HEK293 (cell line): ENCODE measurements at regions not wholly inside any gene's neighbourhood (a gene's known extent, or its start where the extent isn't known, plus 50 kb on each side); places are given as distances from the start of the nearest gene placed in this dataset.

ENCODE experiments used
- CTCF ChIA-PET: fragments of 350-600 bp; formaldehyde crosslinking; extraction: SDS; loops from one replicate; lab custom pipeline; 2021; ENCODE audit warnings: antibody characterized with exemption; lab: Yijun Ruan, JAX
- POLR2A ChIA-PET: fragments of 300-600 bp; formaldehyde crosslinking; extraction: SDS; loops from one replicate; lab custom pipeline; 2020; ENCODE audit warnings: antibody characterized with exemption, inconsistent platforms; lab: Yijun Ruan, JAX
- H3K27ac ChIP-seq: fragments of 200-500 bp; sonication (Bioruptor generic); 2 replicates; pipeline ENCODE4 v1.5.1; 2014; ENCODE audit warnings: low read depth, low read length, control low read depth, inconsistent platforms; ENCODE audit errors: extremely low read depth
- H3K36me3 ChIP-seq, 2 experiments: fragments of 200-500 bp in 1 of 2; sonication (Bioruptor generic) in 1 of 2; 1 replicate in 1 of 2; 2 replicates in 1 of 2; pipeline ENCODE4 v1.5.1; 2014 to 2017; ENCODE audit warnings: inconsistent platforms in 2 of 2, low read length in 2 of 2; ENCODE audit not compliant: control insufficient read depth in 2 of 2, insufficient read depth in 1 of 2
- H3K4me1 ChIP-seq: fragments of 200-500 bp; sonication (Bioruptor generic); 2 replicates; pipeline ENCODE4 v1.5.1; 2014; ENCODE audit warnings: mild to moderate bottlenecking, low read length, inconsistent platforms; ENCODE audit not compliant: control insufficient read depth, insufficient read depth
- H3K4me3 ChIP-seq: 2 replicates; pipeline ENCODE4 v1.5.1; 2011; ENCODE audit warnings: low read depth, mild to moderate bottlenecking, control low read depth, low read length, moderate library complexity
- H3K9me3 ChIP-seq: fragments of 200-500 bp; sonication (Bioruptor generic); 2 replicates; pipeline ENCODE4 v1.5.1; 2014; ENCODE audit warnings: low read depth, low read length, inconsistent platforms; ENCODE audit not compliant: control insufficient read depth, insufficient read depth
- GFI1B ChIP-seq: fragments of 450-650 bp; formaldehyde crosslinking; IDR thresholded peaks from 2 replicates; pipeline ENCODE4 v1.5.1; 2016; ENCODE audit warnings: missing biosample characterization, missing genetic modification characterization
- HOXC10 ChIP-seq: sonication (generic); formaldehyde crosslinking; IDR thresholded peaks from 2 replicates; pipeline ENCODE4 v1.8.1; 2023; ENCODE audit warnings: mild to moderate bottlenecking, missing genetic modification reagents
- KLF17 ChIP-seq: fragments of 450-650 bp; formaldehyde crosslinking; IDR thresholded peaks from 2 replicates; pipeline ENCODE4 v1.5.1; 2016; ENCODE audit warnings: missing biosample characterization, missing genetic modification characterization
- KLF7 ChIP-seq: fragments of 450-650 bp; formaldehyde crosslinking; IDR thresholded peaks from 2 replicates; pipeline ENCODE4 v1.5.1; 2016; ENCODE audit warnings: missing biosample characterization, missing genetic modification characterization, borderline replicate concordance
- MZF1 ChIP-seq: fragments of 450-650 bp; formaldehyde crosslinking; IDR thresholded peaks from 2 replicates; pipeline ENCODE4 v1.5.1; 2017; ENCODE audit warnings: missing biosample characterization, missing genetic modification characterization, borderline replicate concordance
- PRDM1 ChIP-seq: fragments of 450-650 bp; formaldehyde crosslinking; IDR thresholded peaks from 2 replicates; pipeline ENCODE4; 2016; ENCODE audit warnings: missing biosample characterization, missing genetic modification characterization
- SP2 ChIP-seq: fragments of 450-650 bp; formaldehyde crosslinking; IDR thresholded peaks from 2 replicates; pipeline ENCODE4 v1.5.1; 2016; ENCODE audit warnings: missing biosample characterization, missing genetic modification characterization
- ZBTB7A ChIP-seq: fragments of 450-650 bp; formaldehyde crosslinking; IDR thresholded peaks from 2 replicates; pipeline ENCODE4 v1.5.1; 2016; ENCODE audit warnings: low read depth, missing biosample characterization, missing genetic modification characterization
- ZFP3 ChIP-seq: fragments of 450-650 bp; formaldehyde crosslinking; IDR thresholded peaks from 2 replicates; pipeline ENCODE4 v1.5.1; 2016; ENCODE audit warnings: low read depth, missing biosample characterization, missing genetic modification characterization
- ZFP37 ChIP-seq: fragments of 450-650 bp; formaldehyde crosslinking; IDR thresholded peaks from 2 replicates; pipeline ENCODE4 v1.5.1; 2016; ENCODE audit warnings: missing biosample characterization, missing genetic modification characterization
- ZNF132 ChIP-seq: fragments of 450-650 bp; formaldehyde crosslinking; IDR thresholded peaks from 2 replicates; pipeline ENCODE4 v1.5.1; 2017; ENCODE audit warnings: missing biosample characterization, missing genetic modification characterization, borderline replicate concordance
- ZNF169 ChIP-seq: fragments of 450-650 bp; formaldehyde crosslinking; IDR thresholded peaks from 2 replicates; pipeline ENCODE4 v1.5.1; 2016; ENCODE audit warnings: missing biosample characterization, missing genetic modification characterization
- ZNF2 ChIP-seq: fragments of 450-650 bp; formaldehyde crosslinking; IDR thresholded peaks from 2 replicates; pipeline ENCODE4 v1.5.1; 2016; ENCODE audit warnings: missing biosample characterization, missing genetic modification characterization
- ZNF239 ChIP-seq: fragments of 450-650 bp; formaldehyde crosslinking; IDR thresholded peaks from 2 replicates; pipeline ENCODE4 v1.5.1; 2016; ENCODE audit warnings: missing biosample characterization, missing genetic modification characterization
- ZNF354C ChIP-seq: fragments of 450-650 bp; formaldehyde crosslinking; IDR thresholded peaks from 2 replicates; pipeline ENCODE4 v1.5.1; 2016; ENCODE audit warnings: missing biosample characterization, missing genetic modification characterization, low read depth, borderline replicate concordance
- ZNF394 ChIP-seq: fragments of 450-650 bp; formaldehyde crosslinking; IDR thresholded peaks from 2 replicates; pipeline ENCODE4 v1.5.1; 2016; ENCODE audit warnings: missing biosample characterization, missing genetic modification characterization, mild to moderate bottlenecking, moderate library complexity, borderline replicate concordance
- ZNF473 ChIP-seq: fragments of 450-650 bp; formaldehyde crosslinking; IDR thresholded peaks from 2 replicates; pipeline ENCODE4 v1.5.1; 2017; ENCODE audit warnings: missing biosample characterization, missing genetic modification characterization
- ZNF558 ChIP-seq: fragments of 450-650 bp; formaldehyde crosslinking; IDR thresholded peaks from 2 replicates; pipeline ENCODE4 v1.5.1; 2016; ENCODE audit warnings: missing biosample characterization, missing genetic modification characterization
- ZNF596 ChIP-seq: fragments of 450-650 bp; IDR thresholded peaks from 2 replicates; pipeline ENCODE4 v1.5.0; 2018; ENCODE audit warnings: missing biosample characterization, mild to moderate bottlenecking, missing genetic modification characterization, moderate library complexity
- ZNF629 ChIP-seq: fragments of 450-650 bp; formaldehyde crosslinking; IDR thresholded peaks from 2 replicates; pipeline ENCODE4 v1.5.1; 2017; ENCODE audit warnings: missing biosample characterization, missing genetic modification characterization
- ZNF707 ChIP-seq: fragments of 450-650 bp; formaldehyde crosslinking; IDR thresholded peaks from 2 replicates; pipeline ENCODE4 v1.5.1; 2016; ENCODE audit warnings: missing biosample characterization, missing genetic modification characterization
- ZNF768 ChIP-seq: fragments of 450-650 bp; formaldehyde crosslinking; IDR thresholded peaks from 2 replicates; pipeline ENCODE4 v1.5.1; 2018; ENCODE audit warnings: missing biosample characterization, mild to moderate bottlenecking, missing genetic modification characterization
- ZNF785 ChIP-seq: fragments of 450-650 bp; formaldehyde crosslinking; IDR thresholded peaks from 2 replicates; pipeline ENCODE4 v1.5.1; 2016; ENCODE audit warnings: missing biosample characterization, missing genetic modification characterization
- ZSCAN18 ChIP-seq: fragments of 450-650 bp; formaldehyde crosslinking; IDR thresholded peaks from 2 replicates; pipeline ENCODE4 v1.5.1; 2016; ENCODE audit warnings: missing biosample characterization, missing genetic modification characterization
- ZXDB ChIP-seq: fragments of 450-650 bp; formaldehyde crosslinking; IDR thresholded peaks from 2 replicates; pipeline ENCODE4 v1.5.1; 2016; ENCODE audit warnings: missing biosample characterization, missing genetic modification characterization
- TF ChIP-seq, protein P1 (sequence below): fragments of 450-650 bp; formaldehyde crosslinking; conservative IDR thresholded peaks from 2 replicates; pipeline ENCODE4 v1.5.1; 2016; ENCODE audit warnings: low read depth, missing biosample characterization, missing genetic modification characterization
- TF ChIP-seq, protein P2 (sequence below): fragments of 450-650 bp; formaldehyde crosslinking; IDR thresholded peaks from 2 replicates; pipeline ENCODE4 v1.5.1; 2017; ENCODE audit warnings: missing biosample characterization, missing genetic modification characterization

- H3K9me3 ChIP-seq = no peaks in the 10 kb centered on the region
- no peaks in the 10 kb centered on the region for H3K4me1 ChIP-seq
- no peak for TF ChIP-seq PRDM1 (tag by site-specific recombination)
- no peak for TF ChIP-seq KLF7 (tag by site-specific recombination)
- TF ChIP-seq, protein P1, sequence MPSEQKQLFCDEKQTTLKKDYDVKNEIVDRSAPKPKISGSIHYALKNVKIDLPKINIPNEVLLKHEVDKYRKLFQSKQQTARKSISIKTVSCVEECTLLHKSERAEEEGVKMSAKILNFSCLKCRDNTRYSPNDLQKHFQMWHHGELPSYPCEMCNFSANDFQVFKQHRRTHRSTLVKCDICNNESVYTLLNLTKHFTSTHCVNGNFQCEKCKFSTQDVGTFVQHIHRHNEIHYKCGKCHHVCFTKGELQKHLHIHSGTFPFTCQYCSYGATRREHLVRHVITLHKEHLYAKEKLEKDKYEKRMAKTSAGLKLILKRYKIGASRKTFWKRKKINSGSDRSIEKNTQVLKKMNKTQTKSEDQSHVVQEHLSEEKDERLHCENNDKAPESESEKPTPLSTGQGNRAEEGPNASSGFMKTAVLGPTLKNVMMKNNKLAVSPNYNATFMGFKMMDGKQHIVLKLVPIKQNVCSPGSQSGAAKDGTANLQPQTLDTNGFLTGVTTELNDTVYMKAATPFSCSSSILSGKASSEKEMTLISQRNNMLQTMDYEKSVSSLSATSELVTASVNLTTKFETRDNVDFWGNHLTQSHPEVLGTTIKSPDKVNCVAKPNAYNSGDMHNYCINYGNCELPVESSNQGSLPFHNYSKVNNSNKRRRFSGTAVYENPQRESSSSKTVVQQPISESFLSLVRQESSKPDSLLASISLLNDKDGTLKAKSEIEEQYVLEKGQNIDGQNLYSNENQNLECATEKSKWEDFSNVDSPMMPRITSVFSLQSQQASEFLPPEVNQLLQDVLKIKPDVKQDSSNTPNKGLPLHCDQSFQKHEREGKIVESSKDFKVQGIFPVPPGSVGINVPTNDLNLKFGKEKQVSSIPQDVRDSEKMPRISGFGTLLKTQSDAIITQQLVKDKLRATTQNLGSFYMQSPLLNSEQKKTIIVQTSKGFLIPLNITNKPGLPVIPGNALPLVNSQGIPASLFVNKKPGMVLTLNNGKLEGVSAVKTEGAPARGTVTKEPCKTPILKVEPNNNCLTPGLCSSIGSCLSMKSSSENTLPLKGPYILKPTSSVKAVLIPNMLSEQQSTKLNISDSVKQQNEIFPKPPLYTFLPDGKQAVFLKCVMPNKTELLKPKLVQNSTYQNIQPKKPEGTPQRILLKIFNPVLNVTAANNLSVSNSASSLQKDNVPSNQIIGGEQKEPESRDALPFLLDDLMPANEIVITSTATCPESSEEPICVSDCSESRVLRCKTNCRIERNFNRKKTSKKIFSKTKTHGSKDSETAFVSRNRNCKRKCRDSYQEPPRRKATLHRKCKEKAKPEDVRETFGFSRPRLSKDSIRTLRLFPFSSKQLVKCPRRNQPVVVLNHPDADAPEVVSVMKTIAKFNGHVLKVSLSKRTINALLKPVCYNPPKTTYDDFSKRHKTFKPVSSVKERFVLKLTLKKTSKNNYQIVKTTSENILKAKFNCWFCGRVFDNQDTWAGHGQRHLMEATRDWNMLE = no peak
- TF ChIP-seq KLF17 = no peak
- TF ChIP-seq ZBTB7A (tag by site-specific recombination) = no peak
- TF ChIP-seq ZNF785 (tag by site-specific recombination) = no peak
- TF ChIP-seq SP2 (tag by site-specific recombination) = no peak
- TF ChIP-seq GFI1B (tag by site-specific recombination) = no peak
- TF ChIP-seq ZNF354C (tag by site-specific recombination) = no peak
- no peak for TF ChIP-seq ZNF596 (tag by site-specific recombination)
- no peak for TF ChIP-seq ZNF473 (tag by site-specific recombination)
- TF ChIP-seq MZF1 (tag by site-specific recombination) = no peak
- TF ChIP-seq ZNF239 (tag by site-specific recombination) = no peak
- no peak for TF ChIP-seq ZNF2 (tag by site-specific recombination)
- no peak for TF ChIP-seq ZNF394 (tag by site-specific recombination)
- no peak for TF ChIP-seq ZFP3
- no peak for TF ChIP-seq ZNF169 (tag by site-specific recombination)
- no peak for TF ChIP-seq HOXC10 (CRISPR knock-in tag)
- no peak for TF ChIP-seq ZNF558 (tag by site-specific recombination)
- TF ChIP-seq, all 188 proteins: peak for 0
- ChIA-PET CTCF (no interaction called here), POLR2A (no interaction called here)
- no peaks in the 10 kb centered on the region for H3K36me3 ChIP-seq
- no peak overlapping the region for H3K4me3 ChIP-seq
- H3K27ac ChIP-seq = no peak overlapping the region
Observed at GRCh38 chr10:131727560-131727959, 173.2 kb upstream of the PPP2R2D start.

GRCh38 chr10:131728286-131729228, 172.3 kb upstream of the PPP2R2D start:
- Histone ChIP-seq H3K4me3 (no peak overlapping the region), H3K27ac (no peak overlapping the region), H3K9me3 (no peaks in the 10 kb centered on the region), H3K4me1 (no peaks in the 10 kb centered on the region), H3K36me3 (no peaks in the 10 kb centered on the region)
- POLR2A ChIA-PET = no interaction called here
- CTCF ChIA-PET = no interaction called here
- TF ChIP-seq ZNF707 (tag by site-specific recombination) (no peak), ZXDB (tag by site-specific recombination) (no peak), ZSCAN18 (no peak), ZFP37 (tag by site-specific recombination) (no peak), ZNF394 (tag by site-specific recombination) (no peak), ZNF132 (tag by site-specific recombination) (no peak), ZNF629 (tag by site-specific recombination) (no peak), ZNF2 (tag by site-specific recombination) (no peak), ZNF768 (tag by site-specific recombination) (no peak)
- TF ChIP-seq, protein P2, sequence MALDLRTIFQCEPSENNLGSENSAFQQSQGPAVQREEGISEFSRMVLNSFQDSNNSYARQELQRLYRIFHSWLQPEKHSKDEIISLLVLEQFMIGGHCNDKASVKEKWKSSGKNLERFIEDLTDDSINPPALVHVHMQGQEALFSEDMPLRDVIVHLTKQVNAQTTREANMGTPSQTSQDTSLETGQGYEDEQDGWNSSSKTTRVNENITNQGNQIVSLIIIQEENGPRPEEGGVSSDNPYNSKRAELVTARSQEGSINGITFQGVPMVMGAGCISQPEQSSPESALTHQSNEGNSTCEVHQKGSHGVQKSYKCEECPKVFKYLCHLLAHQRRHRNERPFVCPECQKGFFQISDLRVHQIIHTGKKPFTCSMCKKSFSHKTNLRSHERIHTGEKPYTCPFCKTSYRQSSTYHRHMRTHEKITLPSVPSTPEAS (tag by site-specific recombination) = no peak
